HUES64 (cell line): ENCODE measurements at regions not wholly inside any gene's neighbourhood (a gene's known extent, or its start where the extent isn't known, plus 50 kb on each side); places are given as distances from the start of the nearest gene placed in this dataset.

ENCODE experiments used
- H3K27ac ChIP-seq: 2 replicates; pipeline ENCODE4 v1.7.0; 2013; ENCODE audit warnings: low read depth, low read length, inconsistent platforms
- H3K27me3 ChIP-seq: 2 replicates; pipeline ENCODE4 v1.6.1; 2013; ENCODE audit warnings: mild to moderate bottlenecking, low read length; ENCODE audit not compliant: insufficient read depth
- H3K36me3 ChIP-seq: 2 replicates; pipeline ENCODE4 v1.6.1; 2013; ENCODE audit warnings: mild to moderate bottlenecking, low read length; ENCODE audit not compliant: insufficient read depth
- H3K4me1 ChIP-seq: 2 replicates; pipeline ENCODE4 v1.6.1; 2013; ENCODE audit warnings: mild to moderate bottlenecking, low read length, moderate library complexity; ENCODE audit not compliant: insufficient read depth
- H3K4me3 ChIP-seq: 2 replicates; pipeline ENCODE4 v1.5.1; 2013; ENCODE audit warnings: mild to moderate bottlenecking, low read length, moderate library complexity
- H3K9ac ChIP-seq: 2 replicates; pipeline ENCODE4 v1.6.1; 2013; ENCODE audit warnings: mild to moderate bottlenecking, low read depth, low read length
- H3K9me3 ChIP-seq: 2 replicates; pipeline ENCODE4 v1.6.1; 2013; ENCODE audit warnings: low read depth, low read length; ENCODE audit not compliant: insufficient read depth
- WGBS: fragments of 150-250, 120-280 bp; methylation state at CpG from one replicate; pipeline ENCODE4 v1.1.7; 2013; ENCODE audit warnings: missing lambda C conversion rate; 5-methylcytosine and 5-hydroxymethylcytosine counted together

DNA sequence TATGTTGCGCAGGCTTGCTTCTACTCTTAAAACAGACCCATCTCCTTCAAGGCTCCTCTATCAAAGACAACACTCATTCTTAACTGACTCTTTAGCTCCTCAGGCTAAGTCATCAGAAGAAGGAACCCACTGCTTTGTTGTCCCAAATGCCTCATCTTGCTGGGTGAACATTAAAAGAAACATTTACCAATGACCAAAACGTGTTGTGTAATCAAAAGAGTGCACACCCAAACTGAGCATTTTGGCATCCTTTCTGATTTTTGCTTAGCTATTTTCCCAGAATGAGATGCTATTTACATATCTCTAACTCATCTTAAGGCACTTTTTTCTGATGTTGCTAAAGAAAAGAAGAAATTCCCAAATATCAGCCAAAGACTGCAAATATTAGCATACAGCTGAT lies 131.7 kb upstream of the VCX3A start:
- no peaks in the 10 kb centered on the region for H3K36me3 ChIP-seq
- H3K4me3 ChIP-seq = no peak overlapping the region
- H3K4me1 ChIP-seq = no peaks in the 10 kb centered on the region
- H3K9ac ChIP-seq = no peak overlapping the region
- H3K9me3 ChIP-seq = no peaks in the 10 kb centered on the region
- H3K27me3 ChIP-seq = no peaks in the 10 kb centered on the region
- WGBS = 91% methylated on average over 2 of the region's 2 CpGs
- H3K27ac ChIP-seq = no peak overlapping the region

GRCh38 chrX:6661736-6662135 lies 126.8 kb upstream of the VCX3A start:
- peaks cover 8% of the 10 kb centered on the region; the same call in 1 of the 2 replicates for H3K9me3 ChIP-seq
- WGBS = 100% methylated on average over 4 of the region's 4 CpGs
- H3K4me1 ChIP-seq = no peaks in the 10 kb centered on the region
- H3K4me3 ChIP-seq = no peak overlapping the region
- H3K27ac ChIP-seq = no peak overlapping the region
- no peaks in the 10 kb centered on the region for H3K36me3 ChIP-seq
- no peaks in the 10 kb centered on the region for H3K27me3 ChIP-seq
- no peak overlapping the region for H3K9ac ChIP-seq

DNA sequence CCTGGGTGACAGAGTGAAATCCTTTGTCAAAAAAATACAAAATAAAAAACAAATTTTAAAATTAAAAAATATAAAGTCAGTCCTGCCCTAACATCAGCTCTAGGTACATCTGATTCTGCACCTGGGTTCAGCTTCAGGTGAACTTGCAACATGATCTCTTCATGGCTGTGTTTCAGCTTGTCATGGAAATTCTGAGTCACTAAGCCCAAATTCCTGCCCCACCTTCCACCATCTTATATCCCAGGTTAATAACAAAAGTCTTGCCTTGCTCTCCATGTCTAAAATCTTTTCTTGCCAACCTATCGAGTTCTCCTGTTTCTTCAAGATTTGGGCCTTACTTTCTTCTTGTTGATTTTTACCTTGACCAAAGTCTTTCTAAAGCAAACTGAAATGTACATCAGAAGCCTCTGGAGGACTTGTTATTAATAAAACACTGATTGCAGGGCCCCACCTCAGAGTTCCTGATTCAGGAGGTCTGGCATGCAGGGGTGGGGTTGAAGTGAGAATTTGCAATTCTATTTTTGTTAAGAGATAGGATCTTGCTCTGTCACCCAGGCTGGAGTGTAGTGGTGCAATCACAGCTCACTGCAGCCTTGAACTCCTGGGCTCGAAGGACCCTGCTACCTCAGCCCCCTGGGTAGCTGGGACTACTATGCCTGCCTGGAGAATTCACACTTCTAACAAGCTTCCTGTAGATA lies 125.8 kb upstream of the VCX3A start:
- Histone ChIP-seq H3K27me3 (no peaks in the 10 kb centered on the region), H3K4me1 (no peaks in the 10 kb centered on the region), H3K9ac (no peak overlapping the region), H3K4me3 (no peak overlapping the region), H3K27ac (no peak overlapping the region), H3K9me3 (peaks cover 8% of the 10 kb centered on the region; the same call in 1 of the 2 replicates), H3K36me3 (no peaks in the 10 kb centered on the region)
- WGBS = 98% methylated on average over 2 of the region's 2 CpGs

DNA sequence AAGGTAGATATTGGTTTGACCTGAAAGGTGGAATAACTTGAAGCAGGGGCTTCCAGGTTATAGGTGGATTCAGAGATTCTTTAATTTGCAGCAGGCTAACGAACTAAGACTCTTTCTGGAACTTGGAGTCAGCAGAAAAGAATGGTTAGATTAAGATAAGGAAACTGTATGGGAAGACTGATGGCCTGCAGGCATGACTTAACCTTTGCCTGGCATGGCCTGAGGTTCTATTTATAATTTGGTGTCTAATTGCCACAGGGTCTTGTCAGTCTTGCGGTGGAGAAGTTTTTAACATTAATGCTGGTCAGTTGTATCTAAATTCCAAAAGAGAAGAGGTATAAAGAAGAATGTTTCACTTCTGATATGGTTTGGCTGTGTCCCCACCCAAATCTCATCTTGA lies 110.3 kb upstream of the VCX3A start:
- no peak overlapping the region for H3K27ac ChIP-seq
- no peaks in the 10 kb centered on the region for H3K4me1 ChIP-seq
- no peaks in the 10 kb centered on the region for H3K36me3 ChIP-seq
- no peak overlapping the region for H3K9ac ChIP-seq
- H3K9me3 ChIP-seq = no peaks in the 10 kb centered on the region
- no peaks in the 10 kb centered on the region for H3K27me3 ChIP-seq
- 99% methylated on average over 2 of the region's 2 CpGs for WGBS
- no peak overlapping the region for H3K4me3 ChIP-seq

- H3K9me3 ChIP-seq = no peaks in the 10 kb centered on the region
- H3K27ac ChIP-seq = no peak overlapping the region
- no peak overlapping the region for H3K4me3 ChIP-seq
- H3K4me1 ChIP-seq = no peaks in the 10 kb centered on the region
- H3K36me3 ChIP-seq = no peaks in the 10 kb centered on the region
- H3K27me3 ChIP-seq = no peaks in the 10 kb centered on the region
- WGBS = 100% methylated on average over 4 of the region's 4 CpGs
- H3K9ac ChIP-seq = no peak overlapping the region
Observed at GRCh38 chrX:6644411-6644810, 109.5 kb upstream of the VCX3A start.

- Histone ChIP-seq H3K4me3 (no peak overlapping the region), H3K9ac (no peak overlapping the region), H3K27ac (no peak overlapping the region), H3K9me3 (no peaks in the 10 kb centered on the region), H3K4me1 (no peaks in the 10 kb centered on the region), H3K27me3 (no peaks in the 10 kb centered on the region), H3K36me3 (no peaks in the 10 kb centered on the region)
- WGBS = 94% methylated on average over 3 of the region's 4 CpGs
Observed at GRCh38 chrX:6640727-6641126, 105.8 kb upstream of the VCX3A start.

DNA sequence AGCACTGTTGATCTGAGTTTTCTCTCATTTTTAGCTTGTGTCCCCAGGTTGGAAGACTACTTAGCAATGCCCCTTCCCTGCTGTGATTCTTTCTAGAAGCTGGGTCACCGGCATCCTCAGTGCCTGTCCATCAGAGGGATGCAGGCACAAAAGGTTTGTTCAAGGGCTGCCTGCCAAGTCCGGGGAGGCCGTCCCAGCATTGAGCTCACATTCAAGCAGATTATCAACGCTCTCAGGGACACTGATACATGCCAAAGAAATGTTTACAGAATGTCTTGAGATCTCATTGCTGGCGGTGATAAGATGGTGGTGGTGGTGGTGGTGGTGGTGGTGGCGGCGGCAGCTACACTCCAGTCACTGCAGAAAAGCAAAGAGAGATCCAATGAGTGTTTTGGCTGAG lies 79.6 kb upstream of the VCX3A start:
- Histone ChIP-seq H3K27ac (no peak overlapping the region), H3K27me3 (no peaks in the 10 kb centered on the region), H3K4me3 (no peak overlapping the region), H3K9ac (no peak overlapping the region), H3K36me3 (no peaks in the 10 kb centered on the region), H3K9me3 (no peaks in the 10 kb centered on the region), H3K4me1 (no peaks in the 10 kb centered on the region)
- WGBS = 91% methylated on average over 7 of the region's 7 CpGs

GRCh38 chrX:6599230-6599860 lies 64.4 kb upstream of the VCX3A start:
- Histone ChIP-seq H3K27ac (no peak overlapping the region), H3K4me3 (no peak overlapping the region), H3K36me3 (no peaks in the 10 kb centered on the region), H3K27me3 (no peaks in the 10 kb centered on the region), H3K9me3 (no peaks in the 10 kb centered on the region), H3K9ac (no peak overlapping the region), H3K4me1 (no peaks in the 10 kb centered on the region)
- WGBS = 86% methylated on average over 4 of the region's 4 CpGs
